A549 (cell line): ENCODE measurements at regions not wholly inside any gene's neighbourhood (a gene's known extent, or its start where the extent isn't known, plus 50 kb on each side); places are given as distances from the start of the nearest gene placed in this dataset.

Experiments
- ATAC-seq, 2 experiments: fragments of 200-7000 bp in 1 of 2; fragments of >200 bp in 1 of 2; cut with Nextera tagmentation in 1 of 2; cut with Tn5 transposase in 1 of 2; 3 replicates each; pipeline versions ENCODE4 v1.8.0 to v1.9.1; 2018 to 2020; ENCODE audit warnings: mild to moderate bottlenecking in 1 of 2, moderate library complexity in 1 of 2
- CTCF ChIA-PET: fragments of 300-600 bp; sonication (Branson Sonifier 250); formaldehyde crosslinking; extraction: SDS; loops from one replicate; lab custom pipeline; 2021; ENCODE audit warnings: antibody characterized with exemption, inconsistent platforms; lab: Yijun Ruan, JAX
- POLR2A ChIA-PET: fragments of 350-600 bp; formaldehyde crosslinking; extraction: SDS; loops from one replicate; lab custom pipeline; 2021; ENCODE audit warnings: antibody characterized with exemption, inconsistent platforms; lab: Yijun Ruan, JAX
- DNase-seq, 2 experiments: peaks; one replicate each; pipeline versions ENCODE4 v3.0.0 to v3.0.0-alpha.2; 2011 to 2016; ENCODE audit warnings: low read depth in 1 of 2, low spot score in 1 of 2
- FAIRE-seq: peaks from 2 replicates; lab custom pipeline; 2011; peaks lifted over from hg19 to GRCh38; lab: Jason Lieb, UNC
- H3K27ac ChIP-seq, 2 experiments: fragments of >200 bp; sonication (Bioruptor Twin); formaldehyde crosslinking; 3 replicates each; pipeline ENCODE4 v1.5.1; 2016 to 2017
- H3K4me1 ChIP-seq: fragments of >200 bp; sonication (Bioruptor Twin); formaldehyde crosslinking; 3 replicates; pipeline ENCODE4 v1.6.1; 2016
- H3K4me2 ChIP-seq: fragments of >200 bp; sonication (Bioruptor Twin); formaldehyde crosslinking; 3 replicates; pipeline ENCODE4 v1.6.1; 2016
- H3K4me3 ChIP-seq: fragments of >200 bp; sonication (Bioruptor Twin); formaldehyde crosslinking; 3 replicates; pipeline ENCODE4 v1.5.1; 2016
- H3K9me3 ChIP-seq: fragments of >200 bp; sonication (Bioruptor Twin); formaldehyde crosslinking; 3 replicates; pipeline ENCODE4 v1.6.1; 2016
- BHLHE40 ChIP-seq: IDR thresholded peaks from 2 replicates; pipeline ENCODE4 v1.6.1; 2012; ENCODE audit warnings: low read depth, low read length, inconsistent platforms
- CHD2 ChIP-seq: fragments of 150-350 bp; IDR thresholded peaks from 2 replicates; pipeline ENCODE4 v1.6.1; 2014; ENCODE audit warnings: low read length; ENCODE audit not compliant: partially characterized antibody
- CTCF ChIP-seq: fragments of >200 bp; sonication (Bioruptor Twin); formaldehyde crosslinking; IDR thresholded peaks from 3 replicates; pipeline ENCODE4 v1.5.1; 2016
- E2F6 ChIP-seq: IDR thresholded peaks from 2 replicates; pipeline ENCODE4 v1.6.1; 2012; ENCODE audit warnings: low read depth, borderline replicate concordance
- EHF ChIP-seq: fragments of 250-450 bp; sonication (Bioruptor Pico); IDR thresholded peaks from 2 replicates; pipeline ENCODE4 v1.5.0; 2020; ENCODE audit warnings: mild to moderate bottlenecking
- EP300 ChIP-seq, 2 experiments: fragments of >200 bp; sonication (Bioruptor Twin); formaldehyde crosslinking; IDR thresholded peaks; 2 replicates in 1 of 2; 3 replicates in 1 of 2; pipeline ENCODE4 v1.6.1; 2016 to 2017
- FOSB ChIP-seq: fragments of 250-450 bp; sonication (Bioruptor Pico); IDR thresholded peaks from 2 replicates; pipeline ENCODE4 v1.5.0; 2020; ENCODE audit warnings: mild to moderate bottlenecking, moderate library complexity
- FOSL2 ChIP-seq, 2 experiments: fragments of 450-650 bp in 1 of 2; fragments of >200 bp in 1 of 2; sonication (Bioruptor Twin) in 1 of 2; formaldehyde crosslinking; IDR thresholded peaks; 2 replicates each; pipeline versions ENCODE4 v1.5.0 to v1.6.1; 2016 to 2020; ENCODE audit warnings: mild to moderate bottlenecking in 1 of 2, moderate library complexity in 1 of 2
- FOXS1 ChIP-seq: fragments of 250-450 bp; sonication (Bioruptor Pico); IDR thresholded peaks from 2 replicates; pipeline ENCODE4 v1.5.0; 2020; ENCODE audit warnings: mild to moderate bottlenecking, moderate library complexity
- GATA3 ChIP-seq: IDR thresholded peaks from 2 replicates; pipeline ENCODE4 v1.6.1; 2012; ENCODE audit warnings: borderline replicate concordance
- HOXB13 ChIP-seq: fragments of 250-450 bp; sonication (Bioruptor Pico); IDR thresholded peaks from 2 replicates; pipeline ENCODE4 v1.5.0; 2020; ENCODE audit warnings: low read depth, mild to moderate bottlenecking, moderate library complexity
- HOXB5 ChIP-seq: fragments of 250-450 bp; sonication (Bioruptor Pico); IDR thresholded peaks from 2 replicates; pipeline ENCODE4 v1.5.0; 2020; ENCODE audit warnings: mild to moderate bottlenecking, moderate library complexity
- JUN ChIP-seq, 2 experiments: fragments of >200 bp; sonication (Bioruptor Twin); formaldehyde crosslinking; IDR thresholded peaks; 2 replicates in 1 of 2; 3 replicates in 1 of 2; pipeline ENCODE4 v1.6.1; 2016 to 2017
- JUNB ChIP-seq: fragments of >200 bp; sonication (Bioruptor Twin); formaldehyde crosslinking; IDR thresholded peaks from 2 replicates; pipeline ENCODE4 v1.6.1; 2016
- KDM5A ChIP-seq: fragments of 200-600 bp; sonication (generic); IDR thresholded peaks from 2 replicates; pipeline ENCODE4 v1.6.1; 2016; ENCODE audit warnings: antibody characterized with exemption, mild to moderate bottlenecking
- MAX ChIP-seq: IDR thresholded peaks from 2 replicates; pipeline ENCODE4 v1.6.1; 2012
- NR3C1 ChIP-seq: fragments of >200 bp; sonication (Bioruptor Twin); formaldehyde crosslinking; IDR thresholded peaks from 3 replicates; pipeline ENCODE4 v1.6.1; 2017
- RARB ChIP-seq: fragments of 250-450 bp; sonication (Bioruptor Pico); IDR thresholded peaks from 2 replicates; pipeline ENCODE4 v1.8.0; 2021; ENCODE audit warnings: mild to moderate bottlenecking, moderate library complexity
- RNF2 ChIP-seq: fragments of 200-600 bp; sonication (generic); IDR thresholded peaks from 2 replicates; pipeline ENCODE4 v1.6.1; 2016; ENCODE audit warnings: low read depth, mild to moderate bottlenecking, antibody characterized with exemption, moderate library complexity, borderline replicate concordance
- SMC3 ChIP-seq: fragments of >200 bp; sonication (Bioruptor Twin); formaldehyde crosslinking; IDR thresholded peaks from 3 replicates; pipeline ENCODE4 v1.6.1; 2018; ENCODE audit warnings: inconsistent platforms
- SREBF2 ChIP-seq: fragments of 450-650 bp; IDR thresholded peaks from 2 replicates; pipeline ENCODE4 v1.6.1; 2014; ENCODE audit warnings: mild to moderate bottlenecking, moderate library complexity
- TP53 ChIP-seq: fragments of 250-450 bp; sonication (Bioruptor Pico); IDR thresholded peaks from 2 replicates; pipeline ENCODE4 v1.5.0; 2021; ENCODE audit warnings: mild to moderate bottlenecking, moderate library complexity
- WGBS: methylation state at CpG from one replicate; pipeline ENCODE4 v1.1.6; 2017; ENCODE audit errors: missing lambda C conversion rate; 5-methylcytosine and 5-hydroxymethylcytosine counted together

GRCh38 chr6:149209871-149210775, 107.4 kb upstream of the TAB2 start:
- POLR2A ChIA-PET, result no interaction called here
- no peak overlapping the region for H3K4me2 ChIP-seq
- ATAC-seq, result no peak

GRCh38 chr6:149211046-149211571, 106.4 kb upstream of the TAB2 start:
- TF ChIP-seq MAX (no peak), E2F6 (no peak), JUNB (no peak), HOXB13 (CRISPR knock-in tag) (no peak), CHD2 (no peak), JUN (IDR thresholded peaks at IDR 0.05) (no peak), EHF (CRISPR knock-in tag) (no peak), FOXS1 (CRISPR knock-in tag) (no peak), FOSL2 (IDR thresholded peaks at IDR 0.05) (no peak), FOSL2 (CRISPR knock-in tag; IDR thresholded peaks at IDR 0.05) (no peak), FOSB (no peak), KDM5A (no peak), NR3C1 (no peak), RARB (CRISPR knock-in tag) (no peak), EP300 (IDR thresholded peaks at IDR 0.05) (no peak), HOXB5 (CRISPR knock-in tag) (no peak), RNF2 (no peak), TP53 (no peak), SMC3 (no peak)
- H3K4me2 ChIP-seq, result no peak overlapping the region
- FAIRE-seq (no peak), DNase-seq (no peak), ATAC-seq (no peak)
- CTCF ChIA-PET, result interaction anchor here (0.9 kb wide), 1 partner anchor 24 kb away, joined by 3 read pairs; no protein-coding TSS in a partner anchor
- POLR2A ChIA-PET, result no interaction called here
- no peaks in the 10 kb centered on the region for H3K9me3 ChIP-seq
- no peak overlapping the region for H3K4me3 ChIP-seq
- no peak overlapping the region for H3K27ac ChIP-seq
- 61% methylated on average over 6 of the region's 6 CpGs for WGBS
- H3K4me1 ChIP-seq, result no peaks in the 10 kb centered on the region

More at GRCh38 chr6:149209871-149210775, 107.4 kb upstream of the TAB2 start:
- 49% methylated on average over 2 of the region's 2 CpGs for WGBS
- FAIRE-seq, result no peak
- CTCF ChIA-PET, result interaction anchor here (0.9 kb wide), 1 partner anchor 25 kb away, joined by 3 read pairs; no protein-coding TSS in a partner anchor
- Histone ChIP-seq H3K4me3 (no peak overlapping the region), H3K9me3 (no peaks in the 10 kb centered on the region)
- DNase-seq, result no peak
- TF ChIP-seq BHLHE40, result no peak
- no peak for TF ChIP-seq CTCF
- TF ChIP-seq GATA3, result no peak
- no peak for TF ChIP-seq SREBF2
- TF ChIP-seq E2F6, result no peak
- no peak for TF ChIP-seq HOXB13 (CRISPR knock-in tag)
- TF ChIP-seq, all 56 proteins: peak for 0
- Histone ChIP-seq H3K4me1 (no peaks in the 10 kb centered on the region), H3K27ac (no peak overlapping the region)
